Fibroblast of pulmonary artery (primary cell): ENCODE measurements at regions not wholly inside any gene's neighbourhood (a gene's known extent, or its start where the extent isn't known, plus 50 kb on each side); places are given as distances from the start of the nearest gene placed in this dataset.

Experiments used
- DNase-seq: peaks from one replicate; pipeline ENCODE4 v3.0.0-alpha.2; 2010; ENCODE audit warnings: low read depth
- H3K4me3 ChIP-seq: replicated peaks from 2 replicates; pipeline ENCODE4 v1.5.1; 2011; ENCODE audit warnings: low read depth, mild to moderate bottlenecking, control low read depth, low read length, moderate library complexity
- TF ChIP-seq, protein P1 (sequence below): IDR thresholded peaks from 2 replicates; pipeline ENCODE4 v1.5.1; 2011; ENCODE audit warnings: mild to moderate bottlenecking, control low read depth, low read length, inconsistent platforms; ENCODE audit errors: missing control alignments

DNA sequence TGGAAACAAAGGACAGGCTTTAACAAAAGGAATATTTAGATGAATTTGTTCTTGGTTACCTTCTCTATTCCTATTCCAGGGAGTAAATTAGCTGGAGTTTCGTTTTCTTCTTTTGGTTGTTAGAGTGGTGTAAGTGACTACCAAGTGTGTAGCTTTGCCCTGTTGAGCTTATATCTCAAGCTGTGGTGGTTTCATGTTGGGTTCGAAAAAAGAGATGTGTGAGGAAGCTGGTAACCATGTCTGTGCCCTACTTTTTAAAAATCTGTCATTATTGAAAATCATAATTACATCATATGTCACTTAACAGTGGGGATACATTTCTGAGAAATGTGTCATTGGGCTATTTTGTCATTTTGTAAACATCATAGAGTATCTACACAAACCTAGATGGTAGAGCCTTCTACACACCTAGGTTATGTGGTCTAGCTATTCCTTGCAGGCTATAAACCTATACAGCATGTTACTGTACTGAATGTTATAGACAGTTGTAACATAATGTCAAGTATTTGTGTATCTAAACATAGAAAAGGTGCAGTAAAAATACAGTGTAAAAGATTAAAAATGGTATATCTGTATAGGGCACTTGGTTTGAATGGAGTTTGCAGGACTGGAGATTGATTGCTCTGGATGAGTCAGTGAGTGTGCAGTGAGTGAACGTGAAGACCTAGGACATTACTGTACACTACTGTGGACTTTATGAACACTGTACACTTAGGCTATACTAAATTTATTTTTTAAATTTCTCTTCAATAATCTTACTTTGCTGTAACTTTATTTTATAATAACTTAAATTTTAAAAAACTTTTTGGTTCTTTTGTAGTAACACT, 90.4 kb downstream of the SEPTIN7 start:
- H3K4me3 ChIP-seq = no peak overlapping the region
- no peak for DNase-seq
- TF ChIP-seq, protein P1, sequence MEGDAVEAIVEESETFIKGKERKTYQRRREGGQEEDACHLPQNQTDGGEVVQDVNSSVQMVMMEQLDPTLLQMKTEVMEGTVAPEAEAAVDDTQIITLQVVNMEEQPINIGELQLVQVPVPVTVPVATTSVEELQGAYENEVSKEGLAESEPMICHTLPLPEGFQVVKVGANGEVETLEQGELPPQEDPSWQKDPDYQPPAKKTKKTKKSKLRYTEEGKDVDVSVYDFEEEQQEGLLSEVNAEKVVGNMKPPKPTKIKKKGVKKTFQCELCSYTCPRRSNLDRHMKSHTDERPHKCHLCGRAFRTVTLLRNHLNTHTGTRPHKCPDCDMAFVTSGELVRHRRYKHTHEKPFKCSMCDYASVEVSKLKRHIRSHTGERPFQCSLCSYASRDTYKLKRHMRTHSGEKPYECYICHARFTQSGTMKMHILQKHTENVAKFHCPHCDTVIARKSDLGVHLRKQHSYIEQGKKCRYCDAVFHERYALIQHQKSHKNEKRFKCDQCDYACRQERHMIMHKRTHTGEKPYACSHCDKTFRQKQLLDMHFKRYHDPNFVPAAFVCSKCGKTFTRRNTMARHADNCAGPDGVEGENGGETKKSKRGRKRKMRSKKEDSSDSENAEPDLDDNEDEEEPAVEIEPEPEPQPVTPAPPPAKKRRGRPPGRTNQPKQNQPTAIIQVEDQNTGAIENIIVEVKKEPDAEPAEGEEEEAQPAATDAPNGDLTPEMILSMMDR = no peak

DNA sequence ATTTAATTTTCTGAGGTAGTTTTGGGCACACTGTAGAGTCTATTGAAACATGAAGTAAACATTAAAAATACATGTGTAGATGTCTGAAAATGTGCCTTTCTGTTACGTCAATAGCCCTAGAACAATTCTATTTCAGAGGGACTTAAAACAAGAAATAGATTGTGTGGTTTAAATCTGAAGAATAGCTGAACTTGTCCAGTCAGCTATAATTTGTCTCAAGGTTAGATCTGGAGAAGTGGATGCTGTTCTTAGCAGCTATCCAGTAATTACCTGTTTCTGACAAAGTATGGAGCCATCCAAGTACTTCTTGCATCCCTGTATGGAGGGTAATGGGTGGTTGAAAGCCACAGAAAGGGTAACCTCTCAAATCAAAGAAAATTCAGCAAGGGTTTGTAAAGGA, 92.8 kb downstream of the SEPTIN7 start:
- no peak for DNase-seq
- no peak overlapping the region for H3K4me3 ChIP-seq
- TF ChIP-seq, protein P1 = no peak

DNA sequence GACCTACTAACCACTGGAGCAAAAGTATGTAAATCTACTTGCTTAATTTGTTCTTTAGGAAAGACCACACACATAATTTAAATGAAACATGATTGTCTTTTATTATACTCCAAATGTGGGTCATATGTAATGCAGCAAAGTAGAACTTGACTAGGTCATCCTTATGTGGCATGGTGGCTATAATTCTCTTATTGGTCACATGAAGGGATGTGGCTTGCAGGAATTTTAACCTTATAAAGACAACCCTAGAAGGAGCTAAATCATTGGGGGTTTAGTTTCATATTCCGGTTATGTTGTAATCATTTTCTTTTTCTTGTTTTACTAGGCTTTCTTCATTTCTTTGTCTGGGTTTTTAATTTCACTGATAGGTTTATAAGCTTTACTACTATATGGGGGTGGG, 93.9 kb downstream of the SEPTIN7 start:
- no peak overlapping the region for H3K4me3 ChIP-seq
- DNase-seq = no peak
- TF ChIP-seq, protein P1 = no peak

DNA sequence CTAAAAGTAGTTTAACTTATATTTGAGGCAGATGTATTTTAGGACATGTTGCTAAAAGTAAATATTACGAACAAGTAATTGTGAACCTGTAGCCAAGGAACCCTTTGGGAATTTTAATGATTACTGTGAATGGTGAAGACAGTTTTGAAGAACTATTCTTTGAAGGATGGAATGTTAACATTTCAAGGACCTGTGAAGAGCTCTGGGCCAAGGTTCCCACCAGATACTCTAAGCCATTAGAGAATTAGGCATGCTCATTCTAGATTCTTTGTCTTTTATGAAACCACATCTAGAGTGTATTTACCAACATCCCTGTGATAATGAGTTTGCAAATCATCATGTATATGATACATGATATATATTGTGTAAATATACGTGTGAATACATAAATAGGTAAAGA, 99.8 kb downstream of the SEPTIN7 start:
- no peak for DNase-seq
- TF ChIP-seq, protein P1 = no peak
- H3K4me3 ChIP-seq = no peak overlapping the region

DNA sequence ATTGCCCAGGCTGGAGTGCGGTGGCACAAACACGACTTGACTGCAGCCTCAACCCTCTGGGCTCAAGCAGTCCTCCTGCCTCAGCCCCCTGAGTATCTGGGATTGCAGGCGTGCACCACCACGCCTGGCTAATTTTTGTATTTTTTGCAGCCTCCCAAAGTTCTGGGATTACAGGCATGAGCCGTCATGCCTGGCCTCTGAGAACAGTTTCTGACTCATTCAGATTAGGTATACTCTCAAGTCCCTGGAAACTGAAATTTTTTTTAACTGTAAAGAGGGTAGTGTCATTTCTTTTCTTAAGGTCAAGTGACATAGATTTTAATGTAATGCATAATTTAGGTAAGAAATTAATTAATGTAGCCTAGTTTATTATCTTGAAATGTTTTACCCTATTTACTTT, 104.7 kb downstream of the SEPTIN7 start:
- peak; percentile 29 for DNase-seq
- TF ChIP-seq, protein P1 = no peak

DNA sequence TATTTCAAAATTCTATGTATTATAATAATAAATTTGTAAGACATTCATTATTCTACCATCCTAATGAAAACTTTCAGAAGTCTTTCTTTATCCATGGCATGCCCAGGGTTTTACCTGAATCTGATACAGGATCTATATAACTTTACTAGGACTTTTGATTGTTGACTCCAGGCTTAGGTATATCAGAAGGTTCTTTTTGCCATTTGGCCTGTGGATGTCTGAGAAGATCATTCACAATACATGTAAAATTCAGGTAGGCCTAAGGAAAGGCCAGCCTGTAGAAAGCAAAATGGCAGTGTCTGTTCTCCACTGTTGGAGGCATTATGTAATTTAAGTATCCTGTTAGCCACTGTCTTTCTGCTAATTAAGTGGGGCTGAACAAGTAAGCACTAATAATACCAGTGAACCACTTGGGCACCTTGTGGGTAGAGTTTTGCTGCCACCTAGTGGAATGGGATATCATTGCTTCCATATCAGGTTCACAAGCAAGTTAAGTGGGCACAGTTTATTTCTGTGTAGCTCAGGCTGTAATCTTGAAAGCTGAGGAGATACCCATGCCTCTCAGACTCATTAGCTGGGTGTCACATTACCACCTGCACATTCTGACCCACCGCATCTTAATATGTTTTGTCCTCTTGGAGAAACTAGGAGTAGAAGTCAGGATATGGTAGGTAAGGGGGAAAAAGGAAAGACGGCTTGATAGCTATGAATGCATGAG, 105.5 kb downstream of the SEPTIN7 start:
- peak; percentile 89 for DNase-seq
- TF ChIP-seq, protein P1 = peak; percentile 90
- no peak overlapping the region for H3K4me3 ChIP-seq

More for the DNA sequence above, 104.7 kb downstream of the SEPTIN7 start:
- no peak overlapping the region for H3K4me3 ChIP-seq
